Stimulated activated naive CD8-positive, alpha-beta T cell treated with anti-CD3 and anti-CD28 coated beads, Interleukin-15, Interleukin-2, amounts not matched to agents 100 U/mL and 50 U/mL, for 24 hours (primary cell): ENCODE measurements at regions not wholly inside any gene's neighbourhood (a gene's known extent, or its start where the extent isn't known, plus 50 kb on each side); places are given as distances from the start of the nearest gene placed in this dataset.

Experiments
- ATAC-seq: fragments of 150-1000 bp; cut with Tn5 transposase; one replicate; pipeline ENCODE4 v1.10.0; 2021
- DNase-seq: peaks from one replicate; pipeline ENCODE4 v3.0.0; 2021

DNA sequence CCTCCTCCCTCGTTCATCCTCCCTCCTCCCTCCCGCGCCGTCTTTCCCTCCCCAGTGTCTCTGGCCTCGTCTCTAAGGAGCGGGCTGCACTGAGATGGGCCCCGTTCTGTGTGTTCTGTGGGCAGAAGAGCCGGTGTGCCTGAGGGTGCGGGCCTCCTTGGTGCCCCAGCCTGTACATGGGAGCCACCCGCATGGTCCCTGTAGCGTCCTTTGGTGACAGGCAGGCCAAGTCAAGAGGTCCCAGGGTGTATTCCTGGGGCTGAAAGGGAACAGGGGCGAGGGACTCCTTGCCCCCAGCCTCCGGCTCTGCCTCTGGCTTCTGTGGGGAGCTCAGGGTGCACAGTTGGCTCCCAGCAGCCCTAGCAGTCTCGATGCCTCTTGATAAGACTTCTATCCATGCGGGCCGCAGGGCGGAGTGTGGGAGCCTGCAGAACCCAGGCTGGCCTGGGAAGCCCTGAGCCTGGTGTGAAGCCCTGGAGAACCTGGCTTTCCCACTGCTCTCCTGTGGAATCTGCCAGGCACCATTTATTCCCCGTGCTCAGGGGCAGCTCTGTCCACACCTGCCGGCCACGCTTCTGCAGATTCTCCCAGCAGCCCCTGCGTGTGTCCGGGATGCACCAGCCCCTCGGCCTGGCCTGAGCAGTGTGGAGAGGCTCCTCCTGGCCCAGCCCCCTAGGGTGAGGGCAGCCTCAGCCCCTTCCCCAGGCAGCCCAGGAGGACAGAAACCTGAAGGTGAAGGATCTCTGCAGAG is 181.3 kb downstream of the KIF26A start:
- ATAC-seq, result no peak
- DNase-seq, result no peak

DNA sequence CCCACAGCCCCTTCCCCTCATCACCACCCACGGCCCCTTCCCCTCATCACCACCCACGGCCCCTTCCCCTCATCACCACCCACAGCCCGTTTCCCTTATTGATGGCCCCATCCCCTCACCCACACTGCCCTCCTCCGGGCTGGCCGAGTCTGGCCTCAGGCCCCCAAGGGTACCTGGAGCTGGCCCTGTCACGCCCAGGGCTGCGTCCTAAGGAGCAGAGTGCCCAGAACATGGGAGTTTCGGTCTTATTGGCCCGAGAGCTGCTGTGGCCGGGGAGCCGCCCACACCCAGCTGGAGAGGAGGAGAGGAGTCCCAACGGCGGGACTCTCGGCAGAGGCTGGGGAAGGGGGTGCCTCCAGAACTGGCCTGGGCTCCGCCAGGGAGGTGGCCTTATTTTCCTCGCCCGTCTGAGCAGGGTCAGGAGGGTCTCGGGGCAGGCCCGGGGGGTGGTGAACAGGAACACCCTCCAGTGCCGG is 182.3 kb downstream of the KIF26A start:
- DNase-seq, result no peak
- ATAC-seq, result no peak

DNA sequence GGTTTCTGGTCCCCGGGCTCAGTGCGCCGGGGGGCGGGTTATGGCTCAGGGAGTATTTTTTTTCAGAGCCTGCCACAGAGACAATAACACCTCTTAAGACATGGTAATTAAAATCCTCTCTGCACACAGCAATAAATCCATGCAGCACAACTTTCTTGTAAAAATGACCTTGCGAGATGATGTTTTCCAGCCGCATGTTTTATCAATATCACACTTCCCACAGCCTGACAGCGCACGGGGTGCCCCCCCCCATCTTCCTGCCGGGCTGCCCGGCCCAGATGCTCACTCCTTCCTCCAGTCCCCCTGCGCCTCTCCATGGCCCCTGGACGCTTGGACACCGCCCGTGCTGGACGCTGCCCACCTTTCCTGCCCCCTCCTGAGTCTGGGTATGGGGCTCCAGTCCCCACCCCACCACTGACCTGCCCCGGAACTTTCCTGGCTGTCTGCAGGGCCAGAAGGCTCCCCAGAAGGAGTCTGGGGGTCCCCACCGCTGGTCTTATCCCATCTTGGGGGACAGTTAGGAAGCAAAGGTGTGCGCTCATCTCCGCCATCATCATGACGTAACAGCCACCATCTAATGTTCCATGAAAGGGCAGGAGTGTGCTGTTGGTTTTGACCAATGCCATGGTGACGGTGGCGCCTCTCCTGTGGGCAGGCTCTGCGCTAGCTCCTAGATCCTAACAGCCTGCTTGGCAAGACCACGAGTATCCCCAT is 182.9 kb downstream of the KIF26A start:
- ATAC-seq, result no peak
- no peak for DNase-seq

DNA sequence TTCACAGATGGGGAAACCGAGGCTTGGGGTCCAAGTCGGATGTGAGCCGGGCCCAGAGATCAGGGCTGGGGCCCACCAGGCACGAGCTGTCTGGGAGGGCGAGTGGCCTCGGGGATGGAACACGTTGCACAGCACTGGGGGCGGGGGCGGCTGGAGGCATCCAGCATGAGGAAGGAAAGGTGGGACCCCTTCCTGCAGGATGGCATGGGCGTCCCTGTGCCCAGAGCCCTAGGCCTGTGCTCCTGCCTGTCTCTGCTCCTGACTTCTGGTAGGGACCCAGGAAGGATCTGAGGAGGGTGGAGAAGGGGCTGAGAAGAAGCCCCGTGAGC is 183.4 kb downstream of the KIF26A start:
- no peak for ATAC-seq

DNA sequence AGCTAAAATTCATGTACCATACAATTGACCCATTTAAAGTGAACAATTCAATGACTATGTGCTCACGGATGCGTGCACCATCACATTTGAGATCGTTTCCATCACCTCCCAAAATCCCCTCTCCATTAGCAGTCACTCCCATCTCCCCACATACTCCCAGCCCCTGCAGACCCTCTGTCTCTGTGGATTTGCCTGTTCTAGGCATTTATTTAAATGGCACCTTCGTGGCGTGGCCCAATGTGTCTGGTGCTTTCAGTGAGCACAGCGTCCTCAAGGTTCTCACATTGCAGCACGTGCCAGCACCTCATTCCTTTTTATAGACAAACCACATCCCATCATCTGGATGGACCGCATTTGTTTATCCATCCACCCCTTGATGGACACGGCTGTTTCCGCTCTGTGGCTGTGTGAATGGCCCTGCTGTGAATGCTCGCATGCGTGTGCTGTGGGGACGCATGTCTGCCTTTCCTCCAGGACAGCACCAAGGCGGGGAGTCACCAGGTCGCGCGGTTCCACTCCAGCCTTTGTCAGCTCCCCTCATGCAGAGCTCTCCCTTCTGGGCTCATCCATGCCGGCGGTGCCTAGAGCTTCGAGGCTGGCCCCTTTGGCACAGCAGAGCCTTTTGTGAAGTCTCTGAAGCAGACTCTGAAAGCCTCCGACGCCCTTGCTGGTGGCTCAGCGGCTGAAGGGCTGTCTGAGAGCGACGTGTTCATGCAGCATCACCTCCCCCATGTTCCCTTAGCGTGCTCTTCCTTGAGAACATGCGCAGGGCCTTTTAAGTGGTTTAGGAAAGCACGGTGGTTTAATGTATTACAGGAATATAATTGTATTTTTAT is 184.4 kb downstream of the KIF26A start:
- no peak for ATAC-seq
- DNase-seq, result no peak

More for the DNA sequence above, 183.4 kb downstream of the KIF26A start:
- no peak for DNase-seq

DNA sequence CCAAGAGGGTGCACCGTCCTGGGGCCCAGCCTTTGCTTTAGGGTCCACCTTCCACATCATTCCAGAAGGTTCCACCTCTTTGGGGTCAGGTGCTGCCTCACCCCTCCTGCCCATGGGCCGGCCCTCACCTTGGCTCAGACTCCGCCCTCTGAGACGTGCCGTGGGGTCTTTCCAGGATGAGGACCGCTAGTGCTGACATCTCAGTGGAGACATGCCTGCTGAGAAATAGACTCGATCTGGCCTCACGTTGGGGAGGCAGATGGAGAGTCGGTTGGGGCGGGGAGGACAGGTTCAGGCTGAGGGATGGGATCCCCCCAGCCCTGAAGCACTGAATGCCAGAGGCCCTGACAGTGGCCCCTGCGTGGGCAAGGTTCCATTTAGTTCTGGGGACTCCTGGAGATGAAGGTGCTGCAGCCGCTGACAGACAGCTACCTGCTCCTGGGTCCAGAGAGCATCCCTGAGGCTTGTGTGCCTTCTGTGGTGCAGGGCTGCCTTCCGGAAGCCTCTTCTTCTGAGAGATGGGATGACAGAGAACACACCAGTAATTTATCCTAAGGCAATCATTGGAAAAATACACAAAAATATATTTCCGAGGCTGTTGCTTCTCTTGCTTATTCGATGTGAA is 185.3 kb downstream of the KIF26A start:
- no peak for ATAC-seq
- DNase-seq, result no peak

DNA sequence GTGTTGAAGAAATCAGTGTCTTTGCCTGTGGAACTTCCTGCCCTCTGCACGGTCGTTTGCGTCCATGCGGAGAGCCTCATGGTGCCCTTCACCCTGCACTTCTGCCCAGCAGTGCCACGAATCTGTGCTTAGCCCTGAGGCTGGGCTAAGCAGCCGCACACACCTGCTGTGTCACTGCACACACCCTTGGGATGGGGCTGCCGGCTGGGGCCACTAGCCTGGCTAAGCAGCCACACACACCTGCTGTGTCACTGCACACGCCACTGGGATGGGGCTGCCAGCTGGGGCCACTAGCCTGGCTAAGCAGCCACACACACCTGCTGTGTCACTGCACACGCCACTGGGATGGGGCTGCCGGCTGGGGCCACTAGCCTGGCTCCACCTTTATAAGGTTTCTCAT is 188.5 kb downstream of the KIF26A start:
- DNase-seq (no peak), ATAC-seq (no peak)

DNA sequence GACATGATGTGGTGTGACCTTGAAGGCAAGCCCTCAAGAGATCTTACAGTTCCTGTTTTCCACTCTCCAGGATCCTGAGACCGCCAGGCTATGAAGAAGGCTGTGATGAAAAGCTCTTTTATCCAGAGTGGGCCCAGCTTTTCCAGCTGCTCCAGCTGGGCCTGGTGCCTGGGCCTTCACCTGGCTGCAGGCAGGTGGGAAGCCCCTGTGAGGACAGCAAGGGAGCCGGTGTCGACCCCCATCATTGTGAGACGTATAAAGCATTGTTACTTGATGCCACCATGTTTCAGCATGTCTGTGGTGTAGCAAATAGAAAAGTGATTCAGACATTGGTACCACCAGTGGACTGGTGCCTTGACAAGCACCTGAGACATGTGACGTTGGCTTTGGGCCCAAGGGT is 190.2 kb downstream of the KIF26A start:
- DNase-seq (no peak), ATAC-seq (no peak)

DNA sequence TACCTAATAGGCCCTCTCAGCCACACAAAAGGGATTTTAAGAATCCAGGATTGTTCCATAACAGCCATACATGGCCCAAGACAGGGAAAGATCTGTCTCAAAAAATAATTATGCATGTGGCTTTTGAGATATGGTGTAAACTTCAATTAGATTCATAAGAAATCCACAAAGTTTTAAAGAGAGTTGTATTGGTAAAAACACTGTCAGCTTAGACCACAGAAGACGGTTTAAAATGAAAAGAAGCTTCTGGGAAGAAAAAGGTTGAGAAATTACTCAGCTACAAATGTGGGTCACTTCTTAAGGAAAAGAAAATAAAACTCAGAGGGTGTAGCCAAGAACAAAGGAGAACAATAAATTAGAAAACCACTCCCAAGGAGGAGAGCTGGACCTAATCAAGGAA is 191.4 kb downstream of the KIF26A start:
- no peak for DNase-seq
- no peak for ATAC-seq

DNA sequence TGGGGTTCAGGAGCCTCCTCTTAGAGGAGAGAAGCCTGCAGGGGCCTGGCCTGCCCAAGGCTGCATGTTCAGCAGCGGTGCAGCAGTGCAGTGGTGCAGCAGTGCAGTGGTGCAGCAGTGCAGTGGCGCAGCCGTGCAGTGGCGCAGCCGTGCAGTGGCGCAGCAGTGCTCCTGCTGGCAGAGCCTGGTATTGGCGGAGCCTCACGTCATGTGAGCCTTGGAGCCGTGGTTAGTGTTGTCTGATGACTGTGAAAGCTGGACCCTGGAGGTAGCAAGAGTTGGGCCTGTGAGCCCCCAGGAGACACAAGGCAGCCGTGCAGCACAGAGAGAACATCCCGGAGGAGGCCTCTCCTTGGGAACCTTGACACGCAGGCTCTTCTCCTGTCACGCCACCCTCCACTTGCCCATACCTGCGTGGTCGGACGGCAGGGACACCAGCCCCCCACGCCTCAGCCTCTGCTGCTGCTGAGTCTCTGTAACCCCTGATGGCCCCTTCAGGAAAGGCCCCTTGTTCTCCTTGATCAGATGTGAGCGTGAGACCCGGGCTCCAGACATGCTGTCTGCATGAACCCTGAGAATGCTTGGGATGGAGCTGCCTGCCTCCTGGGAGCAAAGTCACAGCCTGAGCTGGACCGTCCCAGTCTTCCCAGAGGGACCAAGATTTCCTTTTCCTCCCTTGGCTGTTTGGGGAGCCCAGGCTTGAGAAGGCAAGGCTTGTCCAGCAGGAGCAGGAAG is 193.7 kb downstream of the KIF26A start:
- no peak for ATAC-seq
- DNase-seq, result no peak

DNA sequence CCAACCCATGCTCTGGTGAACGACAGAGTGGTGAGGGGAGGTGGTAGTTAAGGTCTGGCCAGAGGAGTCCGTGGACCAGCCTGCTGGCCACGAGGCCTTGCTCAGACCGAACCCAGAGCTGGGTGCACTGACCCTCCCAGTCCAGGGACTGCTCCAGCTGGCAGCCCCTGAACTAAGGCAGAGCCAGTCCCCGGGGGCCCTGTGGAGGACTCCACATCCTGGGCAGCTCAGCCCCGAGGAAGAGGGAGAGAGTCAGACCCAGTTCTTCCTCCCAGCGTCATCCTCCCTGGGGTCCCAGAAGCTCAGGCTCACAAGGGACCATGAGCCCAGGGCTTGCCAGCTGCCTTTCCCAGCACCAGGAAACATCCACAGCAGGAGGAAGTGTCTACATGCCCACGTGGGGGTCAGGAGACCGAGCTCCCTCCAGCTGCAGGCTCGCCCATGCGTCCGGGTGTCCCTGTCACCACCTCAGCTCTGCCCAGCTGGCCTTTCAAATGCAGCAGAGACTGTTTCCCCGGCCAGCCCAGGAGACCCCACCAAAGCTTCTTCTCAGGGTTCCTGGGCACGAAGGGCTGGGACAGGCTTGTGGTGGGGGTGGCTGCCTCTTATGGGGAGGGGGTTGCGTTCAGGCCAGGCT is 194.4 kb downstream of the KIF26A start:
- DNase-seq (no peak), ATAC-seq (no peak)

DNA sequence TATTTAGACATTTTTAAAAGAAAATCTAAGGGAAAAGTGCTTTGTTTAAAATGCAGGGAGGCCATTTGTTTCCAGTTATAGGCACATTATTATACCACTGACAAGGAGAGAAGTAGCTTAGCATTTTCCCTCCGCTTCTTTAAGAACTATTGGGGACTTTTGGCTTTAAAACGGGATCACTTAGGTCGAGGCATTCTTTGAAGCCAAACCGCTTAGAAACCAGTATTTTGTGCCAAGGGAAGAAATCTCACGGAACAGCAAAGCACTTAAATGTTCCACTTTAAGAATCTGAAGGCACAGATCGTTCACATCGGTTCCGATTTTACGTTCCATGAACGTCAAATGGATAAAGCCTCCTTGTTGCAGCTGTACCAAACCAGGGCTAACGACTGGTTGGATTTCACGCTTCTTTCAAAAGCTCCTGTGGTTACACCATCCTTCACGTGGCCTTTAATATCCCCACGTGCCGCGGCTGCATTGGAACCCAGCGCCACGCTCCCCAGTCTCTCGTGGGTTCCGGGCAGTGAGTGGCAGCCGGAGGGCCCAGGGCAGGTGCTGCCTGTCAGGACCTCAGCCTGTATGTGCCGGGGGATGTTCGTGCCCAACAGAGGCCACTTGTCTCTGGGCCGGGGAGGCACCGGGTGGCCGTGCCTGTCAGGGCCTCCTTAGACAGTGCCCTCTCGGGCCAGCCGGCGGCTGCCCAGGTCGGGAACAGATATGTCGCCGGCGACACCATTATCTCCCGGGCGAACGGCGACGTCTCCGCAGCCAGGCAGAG is 195.4 kb downstream of the KIF26A start:
- DNase-seq (no peak), ATAC-seq (no peak)

DNA sequence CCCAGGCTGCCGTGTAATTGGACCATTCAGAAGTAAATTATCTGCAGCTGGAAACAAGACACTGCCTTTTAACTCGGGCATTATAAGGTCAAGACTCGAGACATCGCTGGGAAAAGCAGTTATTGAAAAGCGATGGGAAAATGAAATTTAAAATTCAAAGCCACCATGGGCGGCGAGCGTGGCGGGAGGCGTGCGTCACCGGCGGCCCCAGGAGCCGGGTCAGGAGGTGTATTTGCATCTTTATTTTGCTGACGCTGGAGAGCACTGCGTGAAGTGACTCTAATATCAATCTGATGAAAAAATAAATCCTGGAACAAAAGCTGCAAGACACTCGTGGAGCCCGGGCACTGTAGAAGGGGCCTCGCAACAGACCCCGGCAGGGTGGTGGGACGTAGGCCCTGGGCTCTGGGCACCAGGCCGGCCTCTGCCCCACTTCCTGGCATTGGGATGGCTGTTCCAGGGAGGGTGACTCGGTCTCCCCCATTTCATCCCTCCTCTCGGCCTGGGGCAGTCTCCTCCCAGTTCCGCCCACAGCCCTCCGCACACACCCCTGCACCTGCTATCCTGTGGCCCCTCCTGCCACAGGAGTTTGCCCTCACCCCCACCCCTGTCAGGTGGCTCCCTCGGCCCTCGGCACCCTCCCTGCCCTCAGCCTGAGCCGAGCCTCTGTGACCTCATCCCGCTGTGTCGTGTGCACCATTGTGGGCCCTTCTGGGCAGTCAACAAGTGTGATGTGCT is 196.2 kb downstream of the KIF26A start:
- ATAC-seq (no peak), DNase-seq (no peak)

DNA sequence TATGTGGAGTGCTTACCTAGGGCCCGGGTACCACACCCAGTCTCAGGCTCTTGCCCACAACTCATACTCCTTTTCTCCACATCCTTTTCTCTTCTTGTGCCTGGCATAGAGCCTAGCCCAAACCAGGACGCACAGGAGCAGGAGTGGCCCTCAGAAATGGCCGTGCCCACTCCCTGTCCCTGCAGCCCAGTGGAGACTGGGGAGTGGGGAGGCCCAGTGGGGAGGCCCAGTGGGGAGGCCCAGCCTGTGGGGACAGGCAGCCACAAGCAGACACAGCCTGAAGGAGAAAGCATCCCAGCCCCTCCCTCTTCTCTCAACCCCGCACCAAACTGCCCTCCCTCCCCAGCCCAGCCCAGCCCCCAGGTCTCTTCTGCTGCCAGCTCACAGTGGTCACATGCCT is 196.8 kb downstream of the KIF26A start:
- ATAC-seq, result no peak
- DNase-seq, result no peak

DNA sequence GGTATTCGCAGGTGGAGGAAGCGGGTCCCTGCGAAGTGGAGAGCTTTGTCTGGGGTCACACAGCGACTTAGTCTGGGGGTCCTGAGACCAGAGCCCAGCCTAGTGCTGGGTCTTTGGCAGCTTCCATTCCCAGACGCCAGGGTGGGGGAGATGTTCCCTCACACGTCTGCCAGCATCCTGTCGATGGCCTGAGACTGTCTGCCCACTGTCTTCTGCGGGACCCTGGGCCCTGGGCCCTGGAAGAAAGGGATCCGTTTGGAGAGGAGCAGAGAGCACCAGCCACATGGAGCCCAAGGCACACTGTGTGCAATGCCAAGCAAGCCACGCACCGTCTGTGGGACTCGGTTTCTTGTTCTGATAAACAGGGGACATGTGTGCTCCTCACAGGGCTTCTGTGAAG is 197.2 kb downstream of the KIF26A start:
- DNase-seq (no peak), ATAC-seq (no peak)

DNA sequence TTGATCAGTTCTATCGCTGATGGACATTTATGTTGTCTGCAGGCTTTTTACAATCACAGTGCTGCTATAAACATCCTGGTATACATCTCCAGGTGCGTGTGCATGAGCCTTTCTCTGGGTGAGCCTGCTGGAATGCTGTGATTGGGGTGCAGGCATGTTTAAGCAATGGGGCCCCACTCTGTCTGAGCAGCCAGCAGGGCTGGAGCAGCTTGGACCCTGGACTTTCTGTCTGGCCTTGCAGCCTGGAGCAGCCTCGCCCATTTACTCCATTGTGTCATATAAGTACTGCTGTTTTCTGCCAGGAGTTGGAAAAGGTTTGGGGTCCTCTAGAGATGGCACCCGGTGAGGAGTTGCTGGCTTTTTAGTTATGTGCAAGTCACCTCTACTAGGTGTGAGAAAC is 199.0 kb downstream of the KIF26A start:
- DNase-seq, result no peak

DNA sequence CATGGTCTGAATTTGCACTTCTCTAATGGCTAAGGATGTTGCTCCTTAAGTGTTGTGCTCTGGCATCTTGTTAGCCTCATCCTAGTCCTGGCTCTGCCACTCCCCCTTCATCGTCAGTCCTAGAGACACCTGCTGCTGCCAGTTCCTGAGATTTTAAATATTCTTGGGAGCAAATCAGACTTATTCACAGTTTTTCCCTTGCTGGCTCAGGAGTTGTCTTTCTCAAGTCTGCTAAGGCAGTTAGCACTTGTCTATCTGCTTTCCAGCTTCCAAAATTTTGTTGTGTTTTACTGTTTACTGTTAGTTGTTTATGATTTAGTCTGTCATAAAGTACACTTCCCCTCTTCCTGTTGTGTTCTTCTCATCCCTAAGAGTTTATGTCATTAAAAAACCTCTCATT is 201.0 kb downstream of the KIF26A start:
- ATAC-seq (no peak), DNase-seq (no peak)

More for the DNA sequence above, 199.0 kb downstream of the KIF26A start:
- ATAC-seq, result no peak

DNA sequence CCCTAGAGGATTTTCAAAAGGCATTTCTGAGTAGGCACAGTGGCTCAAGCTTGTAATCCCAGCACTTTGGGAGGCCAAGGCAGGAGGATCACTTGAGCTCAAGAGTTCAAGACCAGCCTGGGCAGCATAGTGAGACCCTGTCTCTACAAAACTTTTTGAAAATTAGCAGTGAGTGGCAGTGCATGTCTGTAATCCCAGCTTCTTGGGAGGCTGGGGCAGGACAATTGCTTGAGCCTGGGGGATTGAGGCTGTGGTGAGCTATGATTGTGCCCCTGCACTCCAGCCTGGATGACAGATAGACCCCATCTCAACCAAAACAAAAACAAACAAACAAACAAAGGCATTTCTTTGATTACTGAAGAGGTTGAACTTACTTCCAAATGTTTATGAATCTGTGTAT is 201.4 kb downstream of the KIF26A start:
- ATAC-seq, result no peak

DNA sequence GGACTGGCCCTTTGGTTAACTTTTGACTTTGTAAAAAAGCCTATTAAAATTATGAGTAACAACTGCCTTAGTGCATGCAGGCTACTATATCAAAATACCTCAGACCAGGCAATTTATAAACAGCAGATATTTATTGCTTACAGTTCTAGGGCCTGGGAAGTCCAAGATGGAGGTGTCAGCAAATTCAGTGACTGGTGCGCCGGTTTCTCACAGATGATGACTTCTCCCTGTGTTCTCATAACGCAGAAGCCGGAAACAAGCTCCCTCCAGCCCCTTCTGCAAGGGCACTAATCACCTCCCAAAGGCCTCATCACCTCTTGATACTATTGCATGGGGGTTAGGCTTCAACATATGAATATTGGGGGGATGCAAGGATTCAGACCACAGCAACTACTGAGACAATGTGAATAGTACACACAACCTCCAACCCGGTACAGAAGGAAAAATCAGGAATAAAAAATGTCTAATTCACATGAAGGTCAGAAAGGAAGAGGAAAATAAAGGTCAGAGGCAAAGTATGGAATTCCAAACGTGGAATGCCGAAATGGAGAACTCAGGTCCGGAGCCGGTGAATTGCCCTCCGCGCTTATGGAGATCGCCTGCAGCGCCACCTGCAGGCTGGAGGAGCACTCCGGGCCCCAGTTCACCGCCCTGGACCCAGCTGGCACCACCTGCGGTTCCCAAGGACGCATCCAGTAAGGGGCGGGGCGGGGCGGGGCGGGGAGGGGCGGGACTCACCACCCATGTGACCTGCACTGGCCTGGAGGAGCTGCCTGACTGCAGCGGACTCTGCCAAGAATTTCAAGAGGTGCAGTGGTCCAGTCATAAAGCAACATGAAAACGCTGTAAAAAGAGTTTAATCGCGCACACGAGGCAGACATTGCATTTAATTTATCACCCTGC is 203.4 kb downstream of the KIF26A start:
- ATAC-seq (no peak), DNase-seq (peak; percentile 23)

More for the DNA sequence above, 201.4 kb downstream of the KIF26A start:
- DNase-seq, result no peak
